Tibial nerve (tissue), 4 donors: ENCODE measurements at regions not wholly inside any gene's neighbourhood (a gene's known extent, or its start where the extent isn't known, plus 50 kb on each side); places are given as distances from the start of the nearest gene placed in this dataset.

Experiments
- DNase-seq, 2 donors: peaks; one replicate each; pipeline ENCODE4 v3.0.0-alpha.2; 2019; ENCODE audit warnings: low spot score in 2 of 2
- H3K27ac ChIP-seq, 4 donors: fragments of 200-600 bp; sonication (generic) in 3 of 4; one replicate each; pipeline ENCODE4 v1.5.1; 2017 to 2019; ENCODE audit warnings: mild to moderate bottlenecking in 1 of 4
- H3K27me3 ChIP-seq, 2 donors: fragments of 200-600 bp; sonication (generic) in 1 of 2; one replicate each; pipeline versions ENCODE4 v1.5.1 to v1.6.0; 2017 to 2019
- H3K36me3 ChIP-seq, 3 donors: fragments of 200-600 bp; sonication (generic); one replicate each; pipeline ENCODE4 v1.5.1; 2018 to 2019
- H3K4me1 ChIP-seq, 4 donors: fragments of 200-600 bp; sonication (generic) in 3 of 4; one replicate each; pipeline ENCODE4 v1.5.1; 2017 to 2019
- H3K4me3 ChIP-seq, 4 donors: fragments of 200-600 bp; sonication (generic) in 3 of 4; one replicate each; pipeline ENCODE4 v1.5.1; 2017 to 2019; ENCODE audit warnings: mild to moderate bottlenecking in 1 of 4, moderate library complexity in 1 of 4
- H3K9me3 ChIP-seq, 4 donors: fragments of 200-600 bp; sonication (generic) in 3 of 4; one replicate each; pipeline ENCODE4 v1.5.1; 2017 to 2019
- CTCF ChIP-seq, 5 experiments: fragments of 200-600 bp in 3 of 5; fragments of 450-650 bp in 2 of 5; sonication (generic) in 3 of 5; IDR thresholded peaks; one replicate each; pipeline ENCODE4 v1.5.1; 2016 to 2019; ENCODE audit warnings: antibody characterized with exemption in 5 of 5, mild to moderate bottlenecking in 3 of 5, moderate library complexity in 2 of 5
- EP300 ChIP-seq, 2 donors: sonication (generic); formaldehyde crosslinking; IDR thresholded peaks; one replicate each; pipeline ENCODE4 v1.6.1; 2017; ENCODE audit warnings: antibody characterized with exemption in 2 of 2, mild to moderate bottlenecking in 1 of 2
- POLR2A ChIP-seq, 2 donors: fragments of 450-650 bp; IDR thresholded peaks; one replicate each; pipeline ENCODE4 v1.6.1; 2017; ENCODE audit warnings: antibody characterized with exemption in 2 of 2, mild to moderate bottlenecking in 2 of 2, moderate library complexity in 2 of 2
- WGBS, 2 donors: methylation state at CpG; one replicate each; pipeline ENCODE4 v1.1.5; 2018; 5-methylcytosine and 5-hydroxymethylcytosine counted together

GRCh38 chr1:175817445-175817844 lies 74.0 kb upstream of the TNR start:
- H3K4me1 ChIP-seq = no peaks in the 10 kb centered on the region
- DNase-seq = no peak
- H3K27me3 ChIP-seq = no peaks in the 10 kb centered on the region
- H3K27ac ChIP-seq = no peak overlapping the region
- peaks cover 0 to 6% (median 0%) of the 10 kb centered on the region in 4 donors for H3K9me3 ChIP-seq
- no peaks in the 10 kb centered on the region for H3K36me3 ChIP-seq
- 63 to 76% methylated on average over 2 of the region's 2 CpGs for WGBS, 2 donors
- no peak for TF ChIP-seq CTCF (IDR thresholded peaks at IDR 0.05)
- no peak for TF ChIP-seq POLR2A (IDR thresholded peaks at IDR 0.05)
- TF ChIP-seq EP300 (IDR thresholded peaks at IDR 0.05) = no peak
- no peak overlapping the region for H3K4me3 ChIP-seq

- Histone ChIP-seq H3K27ac (no peak overlapping the region), H3K9me3 (peaks cover 0 to under 1% (median 0%) of the 10 kb centered on the region in 4 donors), H3K36me3 (no peaks in the 10 kb centered on the region), H3K4me3 (no peak overlapping the region), H3K4me1 (no peaks in the 10 kb centered on the region), H3K27me3 (no peaks in the 10 kb centered on the region)
- no peak for DNase-seq
- WGBS, 2 donors = 51 to 55% methylated on average over 3 of the region's 3 CpGs
- TF ChIP-seq CTCF (IDR thresholded peaks at IDR 0.05) (no peak), POLR2A (IDR thresholded peaks at IDR 0.05) (no peak)
These were observed 71.5 kb upstream of the TNR start for GRCh38 chr1:175814885-175815284.

- WGBS, 2 donors = 75 to 76% methylated on average over 2 of the region's 2 CpGs
- TF ChIP-seq EP300 (IDR thresholded peaks at IDR 0.05) (no peak), CTCF (IDR thresholded peaks at IDR 0.05) (no peak), POLR2A (IDR thresholded peaks at IDR 0.05) (no peak)
- Histone ChIP-seq H3K4me3 (no peak overlapping the region), H3K27ac (no peak overlapping the region), H3K4me1 (no peaks in the 10 kb centered on the region), H3K27me3 (no peaks in the 10 kb centered on the region), H3K9me3 (no peaks in the 10 kb centered on the region), H3K36me3 (no peaks in the 10 kb centered on the region)
- DNase-seq = no peak
These were observed 69.5 kb upstream of the TNR start for GRCh38 chr1:175812936-175813335.

GRCh38 chr1:175810305-175810704 lies 66.9 kb upstream of the TNR start:
- no peaks in the 10 kb centered on the region for H3K9me3 ChIP-seq
- no peaks in the 10 kb centered on the region for H3K27me3 ChIP-seq
- H3K36me3 ChIP-seq = no peaks in the 10 kb centered on the region
- WGBS, 2 donors = 85 to 100% methylated on average over 2 of the region's 2 CpGs
- no peak overlapping the region for H3K4me3 ChIP-seq
- TF ChIP-seq EP300 (IDR thresholded peaks at IDR 0.05) = no peak
- TF ChIP-seq CTCF (IDR thresholded peaks at IDR 0.05) = no peak
- no peak for TF ChIP-seq POLR2A (IDR thresholded peaks at IDR 0.05)
- H3K27ac ChIP-seq = no peak overlapping the region
- no peak for DNase-seq
- H3K4me1 ChIP-seq = no peaks in the 10 kb centered on the region

GRCh38 chr1:175808999-175809398 lies 65.6 kb upstream of the TNR start:
- H3K27ac ChIP-seq = no peak overlapping the region
- no peaks in the 10 kb centered on the region for H3K36me3 ChIP-seq
- no peaks in the 10 kb centered on the region for H3K9me3 ChIP-seq
- H3K4me3 ChIP-seq = no peak overlapping the region
- DNase-seq = no peak
- no peaks in the 10 kb centered on the region for H3K27me3 ChIP-seq
- no peaks in the 10 kb centered on the region for H3K4me1 ChIP-seq
- TF ChIP-seq CTCF (IDR thresholded peaks at IDR 0.05) (no peak), EP300 (IDR thresholded peaks at IDR 0.05) (peak in 1 of 2 donors; percentile 60)
